ENCODE measurements at regions not wholly inside any gene's neighbourhood (a gene's known extent, or its start where the extent isn't known, plus 50 kb on each side); places are given as distances from the start of the nearest gene placed in this dataset.

DNA sequence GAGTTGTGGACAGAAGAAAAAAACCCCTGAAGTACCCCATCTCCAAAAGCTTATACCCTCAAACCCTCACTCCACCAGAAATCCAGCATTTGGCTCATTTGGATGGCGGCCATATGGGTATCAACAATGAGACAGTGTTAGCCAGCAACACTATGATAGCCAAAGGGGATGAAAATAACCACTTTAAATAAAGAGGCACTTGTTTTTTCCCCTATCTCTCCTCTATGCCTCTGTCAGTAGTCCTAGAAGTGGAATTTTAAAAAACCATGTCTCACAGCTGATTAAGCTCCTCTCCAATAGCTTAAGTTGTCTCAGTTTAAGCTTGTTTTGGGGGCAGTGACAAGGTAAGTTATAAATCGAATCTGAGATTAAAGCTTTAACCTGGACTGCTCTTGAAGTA, 124.0 kb downstream of the MOSPD2 start:
- CTCF ChIA-PET: interaction anchor here (0.6 kb wide), 1 partner anchor 1127 kb away, joined by 3 read pairs; no protein-coding TSS in a partner anchor
- Histone ChIP-seq H3K36me3 (ENCODE audit: control insufficient read depth in 2 of 2, insufficient read depth in 1 of 2, low read length in 2 of 2) (no peaks in the 10 kb centered on the region), H3K9me3 (ENCODE audit: control insufficient read depth, insufficient read depth, low read depth, low read length) (no peaks in the 10 kb centered on the region)

More for the DNA sequence above, 124.0 kb downstream of the MOSPD2 start:
- TF ChIP-seq GLI2 (tag by site-specific recombination; IDR thresholded peaks at IDR 0.05; ENCODE audit: borderline replicate concordance, low read depth) (no peak), ZNF488 (tag by site-specific recombination; IDR thresholded peaks at IDR 0.05) (no peak), PRDM10 (tag by site-specific recombination; IDR thresholded peaks at IDR 0.05) (no peak), TCF7L2 (IDR thresholded peaks at IDR 0.05; ENCODE audit: borderline replicate concordance, low read depth, low read length) (no peak), ZNF423 (tag by site-specific recombination; IDR thresholded peaks at IDR 0.05) (no peak), ZNF362 (tag by site-specific recombination; IDR thresholded peaks at IDR 0.05) (no peak), ZNF274 (IDR thresholded peaks at IDR 0.05; ENCODE audit: low read length) (no peak), ZNF274 (tag by site-specific recombination; IDR thresholded peaks at IDR 0.05; ENCODE audit: borderline replicate concordance) (no peak), RBAK (tag by site-specific recombination; IDR thresholded peaks at IDR 0.05) (no peak), TSHZ1 (tag by site-specific recombination; IDR thresholded peaks at IDR 0.05; ENCODE audit: borderline replicate concordance) (no peak), GLI4 (tag by site-specific recombination; IDR thresholded peaks at IDR 0.05) (no peak), SP7 (tag by site-specific recombination; IDR thresholded peaks at IDR 0.05) (no peak), ZNF140 (tag by site-specific recombination; IDR thresholded peaks at IDR 0.05) (no peak), ZSCAN16 (tag by site-specific recombination; IDR thresholded peaks at IDR 0.05) (no peak), ZSCAN5A (tag by site-specific recombination; IDR thresholded peaks at IDR 0.05) (no peak)
- TF ChIP-seq, protein P1, sequence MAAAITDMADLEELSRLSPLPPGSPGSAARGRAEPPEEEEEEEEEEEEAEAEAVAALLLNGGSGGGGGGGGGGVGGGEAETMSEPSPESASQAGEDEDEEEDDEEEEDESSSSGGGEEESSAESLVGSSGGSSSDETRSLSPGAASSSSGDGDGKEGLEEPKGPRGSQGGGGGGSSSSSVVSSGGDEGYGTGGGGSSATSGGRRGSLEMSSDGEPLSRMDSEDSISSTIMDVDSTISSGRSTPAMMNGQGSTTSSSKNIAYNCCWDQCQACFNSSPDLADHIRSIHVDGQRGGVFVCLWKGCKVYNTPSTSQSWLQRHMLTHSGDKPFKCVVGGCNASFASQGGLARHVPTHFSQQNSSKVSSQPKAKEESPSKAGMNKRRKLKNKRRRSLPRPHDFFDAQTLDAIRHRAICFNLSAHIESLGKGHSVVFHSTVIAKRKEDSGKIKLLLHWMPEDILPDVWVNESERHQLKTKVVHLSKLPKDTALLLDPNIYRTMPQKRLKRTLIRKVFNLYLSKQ (tag by site-specific recombination; IDR thresholded peaks at IDR 0.05; ENCODE audit: borderline replicate concordance): no peak
- Histone ChIP-seq H3K4me1 (ENCODE audit: control insufficient read depth, insufficient read depth, low read length) (no peaks in the 10 kb centered on the region), H3K27ac (ENCODE audit: extremely low read depth, low read depth, low read length) (no peak overlapping the region), H3K4me3 (ENCODE audit: low read depth, low read length) (no peak overlapping the region)
- POLR2A ChIA-PET: no interaction called here

Data from HEK293 (cell line).